ENCODE measurements at regions not wholly inside any gene's neighbourhood (a gene's known extent, or its start where the extent isn't known, plus 50 kb on each side); places are given as distances from the start of the nearest gene placed in this dataset.

DNA sequence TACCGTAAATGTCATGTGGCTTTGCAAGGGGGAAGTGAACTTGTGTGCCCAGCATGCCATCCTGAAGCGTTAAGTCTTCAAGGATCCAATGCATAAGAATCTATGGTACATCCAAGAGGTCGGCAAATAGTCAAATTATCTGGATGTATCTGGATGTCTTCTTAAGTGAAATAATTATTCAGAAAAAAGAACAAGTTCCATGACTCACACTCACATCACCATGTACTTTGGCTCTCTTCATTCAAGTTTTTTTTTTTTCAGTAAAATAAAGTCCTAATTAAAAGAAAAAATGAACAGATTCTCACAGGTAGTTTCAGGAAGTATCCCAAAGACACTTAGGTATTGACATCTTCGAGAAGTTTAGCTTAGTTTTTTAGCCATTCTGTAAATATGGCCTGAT lies 62.7 kb upstream of the MEGF10 start:
- Mint-ChIP-seq H3K36me3 (ENCODE audit: low read depth) (no peaks in the 10 kb centered on the region), H3K27me3 (ENCODE audit: insufficient read depth) (peaks cover 35% of the 10 kb centered on the region), H3K9me3 (no peaks in the 10 kb centered on the region), H3K4me1 (peaks cover 7% of the 10 kb centered on the region), H3K27ac (no peak overlapping the region), H3K4me3 (no peak overlapping the region)
- TF ChIP-seq, protein P1, sequence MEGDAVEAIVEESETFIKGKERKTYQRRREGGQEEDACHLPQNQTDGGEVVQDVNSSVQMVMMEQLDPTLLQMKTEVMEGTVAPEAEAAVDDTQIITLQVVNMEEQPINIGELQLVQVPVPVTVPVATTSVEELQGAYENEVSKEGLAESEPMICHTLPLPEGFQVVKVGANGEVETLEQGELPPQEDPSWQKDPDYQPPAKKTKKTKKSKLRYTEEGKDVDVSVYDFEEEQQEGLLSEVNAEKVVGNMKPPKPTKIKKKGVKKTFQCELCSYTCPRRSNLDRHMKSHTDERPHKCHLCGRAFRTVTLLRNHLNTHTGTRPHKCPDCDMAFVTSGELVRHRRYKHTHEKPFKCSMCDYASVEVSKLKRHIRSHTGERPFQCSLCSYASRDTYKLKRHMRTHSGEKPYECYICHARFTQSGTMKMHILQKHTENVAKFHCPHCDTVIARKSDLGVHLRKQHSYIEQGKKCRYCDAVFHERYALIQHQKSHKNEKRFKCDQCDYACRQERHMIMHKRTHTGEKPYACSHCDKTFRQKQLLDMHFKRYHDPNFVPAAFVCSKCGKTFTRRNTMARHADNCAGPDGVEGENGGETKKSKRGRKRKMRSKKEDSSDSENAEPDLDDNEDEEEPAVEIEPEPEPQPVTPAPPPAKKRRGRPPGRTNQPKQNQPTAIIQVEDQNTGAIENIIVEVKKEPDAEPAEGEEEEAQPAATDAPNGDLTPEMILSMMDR (conservative IDR thresholded peaks at IDR 0.05): no peak
- DNase-seq: no peak
- H3K36me3 ChIP-seq (ENCODE audit: control insufficient read depth, insufficient read depth, low read length): no peaks in the 10 kb centered on the region
- H3K9me3 ChIP-seq (ENCODE audit: control insufficient read depth, low read length): no peaks in the 10 kb centered on the region
- 90 to 96% methylated on average over 2 to 4 of the region's 4 CpGs for WGBS, 2 experiments (ENCODE audit: insufficient coverage in 1 of 2, insufficient read length in 1 of 2)
- H3K4me1 ChIP-seq (ENCODE audit: control insufficient read depth, insufficient read depth, low read length): no peaks in the 10 kb centered on the region
- H3K27me3 ChIP-seq (ENCODE audit: control insufficient read depth, insufficient read depth, low read length, poor library complexity, severe bottlenecking): no peaks in the 10 kb centered on the region
- H3K27ac ChIP-seq (ENCODE audit: low read depth, low read length): no peak overlapping the region
- no peak overlapping the region for H3K4me3 ChIP-seq (ENCODE audit: low read length)
- H3K9ac ChIP-seq (ENCODE audit: extremely low read depth, low read length, poor library complexity, severe bottlenecking): no peak overlapping the region

DNA sequence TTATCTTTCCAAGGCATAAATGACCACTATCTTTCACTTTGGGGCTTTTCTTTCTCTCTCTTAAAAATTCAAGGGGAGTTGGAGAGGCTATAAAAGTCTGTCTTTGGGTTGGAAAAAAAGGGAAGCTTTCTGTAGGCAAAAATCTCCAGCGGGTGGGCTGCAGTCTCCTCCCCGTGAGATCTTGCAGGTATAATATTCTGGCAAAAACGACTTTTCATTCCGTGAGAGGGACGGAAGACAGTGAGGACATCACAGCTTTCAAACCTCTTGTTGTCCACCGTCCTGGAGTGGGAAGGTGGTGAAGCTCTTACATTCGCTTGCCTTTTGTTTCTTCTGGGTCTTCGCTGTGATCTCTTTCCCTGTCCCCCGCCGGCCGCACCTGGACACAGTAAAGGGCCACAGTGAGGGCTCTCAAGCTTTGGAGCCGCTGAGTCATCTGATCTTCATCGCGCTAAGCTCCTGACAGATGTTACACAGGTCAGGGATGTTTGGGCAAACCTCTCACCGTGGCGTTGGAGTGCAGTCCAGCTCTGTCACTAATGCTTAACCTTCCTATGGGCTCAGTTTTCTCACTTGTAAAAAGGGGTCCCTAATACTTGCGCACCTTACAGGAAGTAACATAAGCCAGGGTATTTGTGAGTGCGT lies 61.9 kb upstream of the MEGF10 start:
- Mint-ChIP-seq H3K9me3 (no peaks in the 10 kb centered on the region), H3K27ac (peak overlapping the region; percentile 45), H3K27me3 (ENCODE audit: insufficient read depth) (peaks cover 38% of the 10 kb centered on the region), H3K4me3 (peak overlapping the region; percentile 56), H3K36me3 (ENCODE audit: low read depth) (no peaks in the 10 kb centered on the region), H3K4me1 (peaks cover 7% of the 10 kb centered on the region)
- H3K4me3 ChIP-seq (ENCODE audit: low read length): no peak overlapping the region
- no peaks in the 10 kb centered on the region for H3K36me3 ChIP-seq (ENCODE audit: control insufficient read depth, insufficient read depth, low read length)
- DNase-seq: peak; percentile 68
- no peak overlapping the region for H3K27ac ChIP-seq (ENCODE audit: low read depth, low read length)
- no peaks in the 10 kb centered on the region for H3K9me3 ChIP-seq (ENCODE audit: control insufficient read depth, low read length)
- H3K27me3 ChIP-seq (ENCODE audit: control insufficient read depth, insufficient read depth, low read length, poor library complexity, severe bottlenecking): no peaks in the 10 kb centered on the region
- H3K9ac ChIP-seq (ENCODE audit: extremely low read depth, low read length, poor library complexity, severe bottlenecking): no peak overlapping the region
- no peaks in the 10 kb centered on the region for H3K4me1 ChIP-seq (ENCODE audit: control insufficient read depth, insufficient read depth, low read length)
- WGBS, 2 experiments (ENCODE audit: insufficient coverage in 1 of 2, insufficient read length in 1 of 2): 80 to 86% methylated on average over 16 to 18 of the region's 18 CpGs
- TF ChIP-seq, protein P1 (conservative IDR thresholded peaks at IDR 0.05): no peak

DNA sequence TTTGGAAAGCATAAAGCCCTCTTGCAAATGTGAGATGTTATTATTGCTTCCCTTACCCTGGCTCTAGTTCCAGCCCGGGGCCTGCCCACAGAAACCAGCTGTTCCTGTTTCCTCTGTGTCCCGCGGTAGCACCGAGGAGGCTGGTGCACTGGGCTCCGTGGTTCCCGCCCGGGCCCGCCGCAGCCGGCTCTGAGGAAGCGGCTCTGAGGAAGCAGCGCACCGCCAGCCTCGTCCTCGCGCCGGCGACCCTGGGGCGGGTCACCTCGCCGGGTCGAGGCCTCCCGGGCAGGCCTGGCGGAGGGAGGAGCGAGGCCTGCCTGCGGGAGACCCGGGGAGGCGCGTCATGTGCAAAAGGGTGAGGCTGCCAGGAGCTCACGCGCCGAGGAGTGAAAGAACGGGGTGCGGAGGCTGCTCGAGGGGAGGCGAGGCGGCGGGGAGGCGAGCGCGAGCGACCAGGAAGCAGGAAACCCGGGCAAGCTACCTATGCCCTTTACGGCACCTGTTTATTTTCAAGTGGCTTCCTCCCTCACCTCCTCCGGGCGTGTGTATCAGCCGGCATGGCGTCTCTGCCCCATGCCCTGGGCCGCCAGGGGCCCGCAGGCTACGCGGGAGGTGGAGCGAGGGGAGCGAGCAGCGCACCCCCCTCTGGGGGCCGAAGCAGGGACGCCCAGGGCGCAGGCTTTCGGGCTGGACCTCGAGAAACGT lies 61.3 kb upstream of the MEGF10 start:
- peak overlapping the region; percentile 35 for H3K27ac Mint-ChIP-seq
- Histone ChIP-seq H3K36me3 (ENCODE audit: control insufficient read depth, insufficient read depth, low read length) (no peaks in the 10 kb centered on the region), H3K4me3 (ENCODE audit: low read length) (no peak overlapping the region), H3K9ac (ENCODE audit: extremely low read depth, low read length, poor library complexity, severe bottlenecking) (no peak overlapping the region), H3K9me3 (ENCODE audit: control insufficient read depth, low read length) (no peaks in the 10 kb centered on the region), H3K4me1 (ENCODE audit: control insufficient read depth, insufficient read depth, low read length) (no peaks in the 10 kb centered on the region), H3K27ac (ENCODE audit: low read depth, low read length) (no peak overlapping the region), H3K27me3 (ENCODE audit: control insufficient read depth, insufficient read depth, low read length, poor library complexity, severe bottlenecking) (no peaks in the 10 kb centered on the region)
- WGBS, 2 experiments (ENCODE audit: insufficient coverage in 1 of 2, insufficient read length in 1 of 2): 64 to 66% methylated on average over 26 to 61 of the region's 61 CpGs
- H3K4me3 Mint-ChIP-seq: peak overlapping the region; percentile 56
- TF ChIP-seq, protein P1 (conservative IDR thresholded peaks at IDR 0.05): peak; percentile 51
- H3K9me3 Mint-ChIP-seq: no peaks in the 10 kb centered on the region
- H3K36me3 Mint-ChIP-seq (ENCODE audit: low read depth): no peaks in the 10 kb centered on the region
- H3K27me3 Mint-ChIP-seq (ENCODE audit: insufficient read depth): peaks cover 38% of the 10 kb centered on the region
- DNase-seq: peak; percentile 87
- H3K4me1 Mint-ChIP-seq: peaks cover 7% of the 10 kb centered on the region

All from endodermal cell (in vitro differentiated cells).